HG03354 (cell line): ENCODE measurements at regions not wholly inside any gene's neighbourhood (a gene's known extent, or its start where the extent isn't known, plus 50 kb on each side); places are given as distances from the start of the nearest gene placed in this dataset.

Experiments
- ATAC-seq: cut with Tn5 transposase; IDR thresholded peaks from one replicate; pipeline ENCODE4 v1.9.1; 2021; ENCODE audit warnings: mild to moderate bottlenecking; ENCODE audit not compliant: unreplicated experiment, poor library complexity, severe bottlenecking

DNA sequence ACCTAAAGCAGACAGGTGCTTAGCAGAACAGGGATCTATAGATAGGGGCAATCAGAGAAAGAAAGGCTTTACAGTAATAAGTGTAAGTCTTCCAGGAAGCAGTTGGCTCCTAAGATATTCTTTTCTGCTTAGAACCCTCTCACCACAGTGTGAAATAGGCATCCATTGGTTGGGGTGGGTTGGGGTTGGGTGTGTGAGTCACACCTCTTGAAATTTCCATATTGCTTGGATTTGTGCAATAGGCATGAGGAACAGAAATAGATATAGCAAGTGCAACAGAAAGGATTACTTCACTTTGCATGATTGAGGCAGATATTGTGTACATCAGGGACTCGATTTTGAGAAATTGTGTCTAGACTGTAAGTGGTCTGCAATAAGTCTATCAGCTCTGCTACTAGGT lies 200.1 kb upstream of the GAP43 start:
- ATAC-seq = no peak

DNA sequence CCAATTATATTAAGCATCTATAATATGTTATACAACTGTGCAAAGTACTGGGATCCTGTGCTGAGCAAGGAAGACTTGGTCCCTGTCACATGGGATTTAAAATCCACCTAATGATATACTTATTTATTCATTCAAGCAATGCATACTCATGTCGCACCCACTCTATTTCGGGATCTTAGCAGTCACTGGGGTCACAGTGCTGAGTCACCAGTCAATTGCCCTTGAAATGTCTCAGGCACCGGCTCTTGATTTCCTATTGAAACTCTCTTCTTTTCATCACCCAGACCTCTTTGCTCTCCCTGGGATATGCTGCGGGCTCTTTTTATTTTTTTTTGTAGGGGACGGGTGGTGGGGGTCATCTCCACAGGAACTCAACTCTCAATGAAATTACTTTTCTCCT lies 194.5 kb upstream of the GAP43 start:
- ATAC-seq = no peak

DNA sequence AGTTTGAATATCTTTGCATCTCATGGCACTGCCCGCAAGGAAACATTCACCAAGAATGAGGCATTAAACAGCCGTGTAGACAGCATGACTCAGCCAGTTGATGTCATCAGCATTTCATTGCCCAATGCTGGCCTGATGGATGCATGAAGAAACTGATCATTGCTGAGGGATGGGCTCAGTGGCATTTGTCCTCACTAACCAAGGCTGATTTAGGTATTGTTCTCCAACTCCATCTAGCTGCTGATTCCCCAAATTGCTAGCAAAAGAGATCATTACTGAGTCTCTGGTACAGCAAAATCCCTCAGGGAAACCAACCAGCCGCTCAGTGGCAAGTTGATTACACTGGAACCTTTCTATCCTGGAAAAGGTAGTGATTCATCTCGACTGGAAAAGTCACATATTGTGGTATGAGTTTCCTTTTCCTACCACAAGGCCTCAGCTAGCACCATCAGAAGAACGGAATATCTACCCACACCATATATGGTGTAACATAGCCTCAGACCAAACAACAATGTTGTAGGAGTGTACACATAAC lies 186.5 kb upstream of the GAP43 start:
- ATAC-seq = no peak

DNA sequence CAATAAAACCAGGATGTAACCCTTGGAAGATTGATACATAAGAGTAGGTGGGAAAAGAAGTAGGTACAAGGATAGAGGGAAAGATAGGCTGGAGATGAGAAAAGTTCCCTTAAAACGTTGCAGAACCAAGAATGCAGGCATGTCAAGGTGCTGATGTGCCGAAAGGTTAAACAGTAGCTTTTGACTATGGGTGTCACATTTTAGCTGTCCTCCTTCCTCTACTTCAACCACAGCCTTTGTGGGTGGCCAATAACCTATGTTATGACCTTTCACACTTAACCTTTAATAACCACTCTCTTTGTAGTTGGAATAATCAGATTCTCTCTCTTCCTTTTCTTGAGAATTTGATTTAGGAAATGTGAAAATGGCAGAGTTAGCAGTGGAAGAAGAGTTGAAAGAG lies 184.5 kb upstream of the GAP43 start:
- ATAC-seq = no peak

DNA sequence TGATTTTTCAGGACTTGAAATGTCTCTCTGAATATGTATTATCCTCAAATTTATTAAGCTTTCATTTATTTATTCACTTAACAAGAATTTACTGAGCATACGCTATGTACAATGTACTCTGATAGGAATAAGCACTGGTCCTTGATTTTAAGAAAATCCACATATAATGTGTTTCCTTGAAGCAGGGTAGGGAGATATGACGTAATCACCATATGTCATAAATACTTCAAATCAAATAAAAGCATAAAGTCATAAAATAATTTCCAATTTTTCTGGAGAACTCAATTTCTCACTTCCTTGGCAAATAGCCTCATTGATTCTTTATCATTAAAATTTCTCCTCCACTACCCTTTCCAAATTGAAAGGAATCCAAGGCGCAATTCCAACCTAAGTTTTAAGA lies 177.8 kb upstream of the GAP43 start:
- no peak for ATAC-seq

DNA sequence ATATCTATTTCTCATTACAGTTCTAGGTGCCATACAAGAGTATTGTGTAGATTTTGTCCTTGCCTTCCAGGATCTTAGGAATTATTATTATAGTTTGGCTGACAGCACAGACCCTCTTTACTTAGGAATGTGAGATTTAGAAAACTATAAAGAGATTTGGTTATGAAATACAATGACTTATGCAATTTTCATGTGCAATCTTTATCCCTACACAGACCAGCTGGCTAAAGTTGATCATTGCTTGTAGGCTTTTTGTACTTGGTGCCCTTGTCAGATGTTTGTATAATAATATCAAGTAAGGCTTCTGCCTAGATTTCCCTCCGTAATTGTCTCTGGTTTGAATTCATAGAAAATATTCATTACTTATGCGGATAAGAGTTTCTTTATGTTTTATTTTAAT lies 174.5 kb upstream of the GAP43 start:
- no peak for ATAC-seq

DNA sequence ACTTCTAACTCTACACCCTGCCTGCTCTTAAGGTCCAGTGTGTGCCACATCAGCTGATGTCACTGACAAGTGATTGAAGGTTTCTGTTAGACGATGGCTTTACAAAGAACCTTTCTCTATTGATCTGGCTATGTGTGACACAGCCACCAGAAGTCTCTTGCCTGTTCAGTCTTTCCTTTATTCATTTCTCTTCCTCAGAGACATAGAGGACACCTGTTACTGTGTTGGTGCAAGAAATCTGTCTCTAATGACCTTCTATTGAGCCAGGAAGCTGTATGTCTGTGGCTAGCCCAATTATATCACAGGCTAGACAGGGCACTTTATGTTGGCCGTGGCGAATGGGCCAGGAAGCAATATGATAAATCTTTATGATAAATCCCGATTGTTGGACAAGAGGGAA lies 173.3 kb upstream of the GAP43 start:
- no peak for ATAC-seq

DNA sequence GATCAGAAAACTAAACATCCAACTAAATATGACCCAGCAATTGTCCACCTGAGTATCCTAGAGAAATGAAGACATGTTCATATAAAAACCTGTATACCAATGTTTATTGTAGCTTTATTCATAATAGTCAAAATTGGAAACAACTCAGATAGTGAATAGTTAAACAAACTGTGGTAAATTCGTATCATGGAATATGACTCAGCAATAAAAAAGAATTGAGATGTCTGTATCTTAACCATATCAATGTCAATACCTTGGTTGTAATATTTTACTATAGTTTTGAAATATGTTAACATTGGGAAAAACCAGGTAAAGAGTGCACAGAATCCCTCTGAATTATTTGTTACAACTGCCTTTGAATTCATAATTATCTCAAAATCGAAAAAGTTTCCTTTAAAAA lies 159.3 kb upstream of the GAP43 start:
- ATAC-seq = no peak

DNA sequence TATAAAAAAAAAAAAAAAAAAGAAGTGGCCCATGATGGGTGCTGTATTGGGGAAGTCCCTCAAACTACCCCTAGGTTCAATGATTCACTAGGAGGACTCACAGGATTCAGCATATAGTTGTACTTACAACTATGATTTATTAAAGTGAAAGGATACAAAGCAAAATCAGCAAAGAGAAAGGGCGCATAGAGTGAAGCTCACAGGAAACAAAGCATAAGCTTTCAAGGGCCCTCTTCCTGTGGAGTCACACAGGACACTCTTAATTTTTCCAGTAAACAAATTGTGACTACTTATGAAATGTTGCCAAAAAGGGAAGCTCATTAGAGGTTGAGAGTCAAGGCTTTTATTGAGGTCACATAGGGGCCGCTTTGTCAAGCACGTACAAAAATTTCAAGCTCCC lies 153.7 kb upstream of the GAP43 start:
- peak; percentile 93 for ATAC-seq

DNA sequence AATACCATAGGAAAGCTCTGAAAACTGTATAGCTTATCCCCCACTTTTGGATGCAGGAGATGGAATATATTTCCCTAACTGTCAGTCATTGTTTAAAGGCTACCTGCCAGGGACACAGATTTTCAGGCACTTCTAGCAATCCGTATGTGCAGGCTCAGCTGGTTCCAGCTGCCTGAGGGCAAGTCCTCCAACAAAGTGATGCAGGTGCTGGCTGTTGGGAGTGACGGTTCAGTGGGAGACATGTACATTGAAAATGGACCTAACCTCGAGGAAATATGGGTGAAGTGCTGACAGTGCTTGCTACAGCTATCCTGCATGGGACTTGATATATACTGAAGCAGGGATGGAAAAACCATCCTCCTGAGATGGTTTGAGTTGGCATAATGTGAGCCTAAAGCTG lies 153.1 kb upstream of the GAP43 start:
- no peak for ATAC-seq

DNA sequence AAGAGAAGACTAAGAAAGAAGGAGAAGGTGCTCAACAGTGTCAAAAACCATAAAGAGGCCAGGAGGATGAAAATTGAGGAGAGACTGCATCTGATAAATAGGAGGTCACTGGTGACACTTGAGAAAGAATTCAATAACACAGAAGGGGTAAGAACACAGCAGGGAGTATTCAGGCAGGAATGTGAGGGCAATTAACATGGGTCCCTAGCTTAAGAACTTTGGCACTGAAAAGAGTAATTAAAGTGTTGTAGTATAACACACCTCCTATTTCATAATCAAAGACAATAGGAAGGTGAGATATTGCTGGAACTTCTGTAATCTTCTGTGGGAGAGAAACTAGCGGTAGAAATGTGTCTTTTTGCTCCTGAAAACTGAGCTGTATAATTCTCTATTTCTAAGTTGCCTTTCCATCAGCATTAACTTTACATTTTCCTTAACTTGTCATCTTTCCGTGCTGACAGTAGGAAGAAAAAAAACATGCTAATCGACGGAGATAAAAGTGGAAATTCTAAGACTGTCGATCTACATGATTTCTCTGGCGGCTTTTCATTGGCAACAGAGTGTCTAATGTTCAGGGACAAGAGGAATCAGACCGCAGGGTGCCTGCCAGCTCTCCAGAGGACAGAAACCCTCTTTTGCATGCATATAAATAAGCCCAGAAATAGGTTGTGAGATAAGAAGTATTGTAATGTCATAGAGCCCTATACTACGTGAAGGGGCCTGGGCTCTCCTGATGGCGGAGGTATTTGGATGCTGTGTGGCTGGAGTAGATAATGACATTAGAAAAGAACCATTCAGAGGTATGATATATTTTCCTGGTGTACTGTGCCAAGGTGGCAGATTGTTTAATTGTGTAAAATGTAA lies 147.9 kb upstream of the GAP43 start:
- no peak for ATAC-seq

DNA sequence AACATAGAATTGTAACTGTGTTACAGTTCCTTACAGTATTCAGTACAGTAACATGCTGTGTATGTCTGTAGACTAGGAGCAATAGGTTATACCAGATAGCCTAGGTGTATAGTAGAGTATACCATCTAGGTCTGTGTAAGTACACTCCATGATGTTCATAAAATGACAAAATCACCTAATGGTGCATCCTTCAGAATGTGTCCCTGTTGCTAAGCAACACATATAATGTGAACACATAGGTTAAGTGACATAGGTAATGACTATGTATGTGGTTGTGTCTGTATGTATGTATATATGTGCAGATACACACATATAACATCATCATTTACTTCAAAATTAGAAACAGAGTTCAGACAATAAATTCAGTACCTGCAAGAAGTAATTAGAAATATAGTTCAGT lies 146.8 kb upstream of the GAP43 start:
- no peak for ATAC-seq

DNA sequence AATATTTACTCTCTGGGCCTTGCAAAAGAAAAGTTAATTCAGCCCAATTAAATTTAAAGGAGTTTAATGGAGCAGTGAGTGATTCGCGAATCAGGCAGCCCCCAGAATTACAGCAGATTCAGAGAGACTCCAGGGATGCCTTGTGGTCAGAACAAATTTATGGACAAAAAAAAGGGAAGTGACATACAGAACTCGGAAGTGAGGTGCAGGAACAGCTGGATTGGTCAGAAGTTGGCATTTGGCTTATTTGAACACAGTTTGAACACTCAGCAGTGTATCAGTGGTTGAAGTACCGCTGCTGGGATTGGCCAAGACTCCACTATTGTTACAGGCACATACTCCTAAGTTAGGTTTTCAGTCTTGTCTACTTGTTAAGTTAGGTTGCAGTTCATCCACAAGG lies 145.0 kb upstream of the GAP43 start:
- ATAC-seq = no peak

DNA sequence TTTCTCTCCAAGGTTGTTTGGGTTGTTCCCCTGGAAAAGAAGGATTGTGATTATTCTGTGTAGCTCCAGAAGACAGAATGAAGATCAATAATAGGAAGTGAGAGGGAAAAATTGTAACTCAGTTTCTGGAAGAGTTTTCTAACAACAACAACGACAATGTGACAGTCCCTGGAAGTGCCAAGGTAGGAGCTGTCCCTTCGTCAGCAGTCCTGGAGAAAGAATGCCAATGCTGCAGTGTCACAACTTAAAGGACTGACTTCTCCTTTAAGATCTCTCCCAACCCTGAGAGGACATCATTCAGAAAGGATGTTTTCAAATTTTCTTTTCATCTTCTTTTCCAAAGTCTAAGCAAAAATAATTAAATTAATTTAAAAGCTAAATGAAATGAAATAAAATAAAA lies 136.4 kb upstream of the GAP43 start:
- ATAC-seq = no peak

DNA sequence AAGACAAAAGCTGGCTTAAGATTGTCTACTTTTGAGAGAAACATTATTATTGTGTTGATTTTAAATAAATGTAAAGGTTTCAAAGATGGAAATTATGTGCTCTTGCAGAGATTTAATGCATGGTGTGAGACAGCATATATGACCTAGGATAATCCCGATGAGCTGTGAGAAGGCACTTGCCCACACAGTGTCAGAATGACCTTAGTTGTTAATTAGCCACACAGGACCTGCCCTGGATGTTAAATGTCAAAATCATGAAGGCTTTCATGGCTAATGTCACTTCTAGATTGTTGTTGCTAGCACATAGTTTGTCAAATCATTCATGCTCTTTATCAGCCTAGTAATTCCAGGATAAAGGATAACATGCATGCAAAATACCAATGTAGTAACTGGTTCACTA lies 135.3 kb upstream of the GAP43 start:
- ATAC-seq = no peak

DNA sequence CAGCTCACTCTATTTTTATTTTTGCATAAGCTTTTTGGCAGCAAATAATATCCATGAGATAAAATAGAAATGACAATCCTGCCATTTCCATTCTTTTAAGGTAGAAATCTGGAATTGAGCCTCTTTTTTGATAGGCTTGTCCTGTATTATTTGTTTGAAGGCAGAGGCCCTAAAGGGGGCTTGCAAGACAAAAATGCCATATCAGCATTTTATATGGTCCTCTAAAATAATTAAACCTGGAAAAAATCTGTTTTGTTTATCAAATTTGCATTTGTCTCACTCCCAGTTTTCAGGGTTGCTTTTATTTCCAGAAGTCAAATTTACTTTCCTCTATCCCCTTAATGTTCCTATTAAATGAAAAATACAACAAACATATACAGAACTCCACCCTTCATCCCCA lies 134.9 kb upstream of the GAP43 start:
- ATAC-seq = no peak

DNA sequence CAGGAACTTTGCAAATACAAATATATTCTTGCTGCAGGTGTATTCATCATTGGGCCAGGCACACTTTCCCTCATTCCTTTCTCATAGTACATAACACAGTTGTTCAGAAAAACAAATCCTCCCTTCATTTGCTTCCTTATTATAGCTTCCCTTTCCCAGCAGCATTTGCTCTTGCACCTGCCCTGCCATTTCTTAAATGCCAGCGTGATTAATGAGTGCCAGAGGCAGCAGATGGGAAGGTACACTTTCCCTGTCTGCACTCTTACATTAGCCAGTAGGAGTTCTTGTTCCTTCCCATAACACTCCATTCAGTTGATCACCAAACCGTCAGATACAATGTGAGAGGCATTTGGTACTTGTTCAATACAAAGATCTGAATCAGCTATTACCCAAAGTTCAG lies 128.5 kb upstream of the GAP43 start:
- ATAC-seq = no peak

DNA sequence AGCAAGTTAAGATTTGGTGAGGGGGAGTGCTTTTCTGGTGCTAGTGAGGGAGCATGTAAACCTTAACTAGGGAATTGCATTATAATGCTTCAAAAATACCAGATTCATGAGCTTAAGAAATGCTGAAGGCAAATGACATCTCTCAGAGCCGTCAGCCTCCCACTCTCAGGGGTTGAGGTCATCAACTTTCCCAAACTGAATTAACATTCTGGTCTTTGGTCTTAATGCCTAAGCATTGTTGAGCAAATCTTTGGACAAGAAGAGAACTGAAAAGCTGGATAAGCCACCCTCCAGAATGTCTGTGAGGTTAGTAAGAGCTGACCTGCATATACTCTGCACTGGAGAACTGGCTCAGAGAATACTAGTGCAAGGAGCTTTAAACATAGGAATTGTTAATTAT lies 124.9 kb upstream of the GAP43 start:
- no peak for ATAC-seq

DNA sequence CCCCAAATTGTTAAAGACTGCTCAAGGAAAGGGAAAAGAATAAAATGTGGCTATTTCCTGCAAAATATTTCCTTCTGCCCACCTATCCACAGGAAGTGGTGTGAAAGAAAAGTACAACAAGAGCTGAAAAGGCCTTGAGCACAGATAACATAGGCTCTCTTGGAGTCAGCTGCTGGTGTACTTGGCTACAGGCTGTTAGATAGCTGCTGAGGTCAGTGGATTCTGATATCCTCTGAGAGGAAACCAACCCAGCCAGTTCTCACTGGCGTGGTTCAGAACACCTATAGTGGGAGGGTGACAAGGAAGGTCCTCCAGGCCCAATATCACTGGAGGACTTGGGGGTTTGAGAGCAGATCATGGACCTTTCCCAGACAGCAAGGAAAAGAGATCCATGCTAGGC lies 124.4 kb upstream of the GAP43 start:
- no peak for ATAC-seq

DNA sequence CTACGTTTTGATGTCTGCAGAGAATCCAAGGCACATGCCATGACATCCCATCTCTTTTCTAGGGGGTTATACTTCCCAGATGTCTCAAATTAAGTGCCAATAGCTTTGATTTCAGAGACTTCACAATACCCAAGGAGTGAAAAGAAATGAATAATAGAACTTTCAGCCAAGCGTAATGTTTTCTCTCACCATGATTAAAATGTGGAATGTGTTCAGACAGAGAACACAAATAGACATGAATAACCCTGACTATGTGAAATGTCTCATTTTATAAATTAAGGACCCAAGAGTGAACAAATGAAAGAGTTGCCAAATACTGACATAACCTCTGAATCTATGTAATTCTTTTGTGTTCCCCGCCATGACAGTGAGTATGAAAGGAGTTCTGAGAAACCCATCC lies 123.6 kb upstream of the GAP43 start:
- no peak for ATAC-seq

DNA sequence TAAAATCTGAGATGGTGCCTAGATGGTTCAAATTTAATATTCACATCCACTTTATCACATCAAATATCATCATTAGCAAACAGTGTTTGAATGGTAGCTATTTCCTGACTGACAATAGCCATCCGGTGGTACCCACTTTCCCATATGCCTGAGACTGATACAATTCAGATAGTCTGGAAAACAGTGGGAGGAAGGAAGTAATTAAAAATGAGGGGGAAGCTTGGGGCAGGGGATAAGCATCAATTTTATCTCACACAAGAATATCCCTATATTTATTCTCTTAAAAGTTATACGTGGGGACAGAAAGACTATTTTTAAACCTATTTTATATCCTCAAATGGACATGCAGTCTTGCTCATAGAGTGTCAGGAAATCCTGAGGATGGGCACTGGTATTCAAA lies 122.5 kb upstream of the GAP43 start:
- ATAC-seq = no peak

DNA sequence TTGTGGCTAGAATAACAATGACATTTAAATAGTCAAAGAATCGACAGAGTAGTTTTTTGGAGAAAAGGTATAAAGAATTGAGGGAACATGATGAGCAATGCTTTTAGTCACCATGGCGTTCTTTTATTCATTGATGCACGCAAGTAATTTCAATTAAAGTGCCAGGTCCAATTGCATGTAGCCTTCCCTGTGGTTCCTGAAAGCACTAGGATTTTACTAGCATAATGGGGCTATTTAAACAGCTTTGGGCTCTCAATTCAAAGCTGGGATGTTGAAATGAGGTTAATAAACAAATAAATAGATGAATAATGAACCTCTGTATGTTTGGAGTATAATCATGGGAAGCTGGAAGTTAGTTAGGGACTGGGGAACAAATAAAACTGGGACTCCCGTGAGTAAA lies 121.2 kb upstream of the GAP43 start:
- no peak for ATAC-seq
